ENCODE measurements at regions not wholly inside any gene's neighbourhood (a gene's known extent, or its start where the extent isn't known, plus 50 kb on each side); places are given as distances from the start of the nearest gene placed in this dataset.

GRCh38 chr7:116095396-116095795 lies 64.8 kb upstream of the TFEC start:
- TF ChIP-seq CTCF (IDR thresholded peaks at IDR 0.05), result no peak
- TF ChIP-seq EZH2 (IDR thresholded peaks at IDR 0.05; ENCODE audit: borderline replicate concordance, insufficient read depth, low read depth, low read length, poor library complexity, severe bottlenecking), result no peak

Measured in B cell (primary cell).